ENCODE measurements at regions not wholly inside any gene's neighbourhood (a gene's known extent, or its start where the extent isn't known, plus 50 kb on each side); places are given as distances from the start of the nearest gene placed in this dataset.

DNA sequence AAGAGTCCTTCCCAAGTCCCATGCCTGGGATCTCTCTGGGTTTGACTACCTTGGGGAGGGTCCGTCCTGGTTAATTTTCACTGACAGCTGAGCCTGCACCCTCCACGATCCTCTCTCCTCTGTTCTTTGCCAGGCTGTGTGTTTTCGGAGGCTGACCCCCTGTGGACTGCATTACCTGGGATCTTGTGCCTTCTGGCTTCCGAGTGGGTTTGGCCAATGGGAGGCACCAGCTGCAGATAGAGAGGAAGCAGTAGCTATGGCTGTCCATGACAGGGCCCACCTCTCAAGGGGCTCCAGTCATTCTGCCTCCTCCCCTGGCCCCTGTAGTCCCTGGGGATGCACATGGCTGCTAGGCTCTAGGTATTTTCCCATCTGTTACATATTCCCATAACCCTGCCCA lies 285.0 kb downstream of the DMRT2 start:
- H3K27me3 ChIP-seq (ENCODE audit: insufficient read depth, low read length, poor library complexity), result no peaks in the 10 kb centered on the region
- TF ChIP-seq EZH2 (IDR thresholded peaks at IDR 0.05; ENCODE audit: borderline replicate concordance, low read depth, low read length, severe bottlenecking) (no peak), CTCF (IDR thresholded peaks at IDR 0.05; ENCODE audit: borderline replicate concordance, extremely low read depth, low read length, poor library complexity, severe bottlenecking) (no peak)
- no peak overlapping the region for H2AFZ ChIP-seq (ENCODE audit: low read depth, low read length)
- H3K36me3 ChIP-seq (ENCODE audit: insufficient read depth, low read length), result no peaks in the 10 kb centered on the region
- ATAC-seq (ENCODE audit: insufficient read depth, low read depth), result no peak
- no peaks in the 10 kb centered on the region for H3K9me3 ChIP-seq (ENCODE audit: insufficient read depth, low read length, severe bottlenecking)
- no peak overlapping the region for H3K27ac ChIP-seq (ENCODE audit: low read length)
- H4K20me1 ChIP-seq (ENCODE audit: insufficient read depth, low read length), result no peaks in the 10 kb centered on the region
- no peak for DNase-seq
- no peak overlapping the region for H3K9ac ChIP-seq (ENCODE audit: low read depth, low read length)
- H3K4me2 ChIP-seq (ENCODE audit: insufficient read depth, low read length), result no peak overlapping the region
- no peaks in the 10 kb centered on the region for H3K4me1 ChIP-seq (ENCODE audit: insufficient read depth, low read length)
- no peaks in the 10 kb centered on the region for H3K79me2 ChIP-seq (ENCODE audit: insufficient read depth, low read length)
- H3K4me3 ChIP-seq (ENCODE audit: low read depth in 1 of 2, low read length in 2 of 2), result no peak overlapping the region

GRCh38 chr9:1337169-1337568 lies 287.0 kb downstream of the DMRT2 start:
- no peaks in the 10 kb centered on the region for H3K79me2 ChIP-seq (ENCODE audit: insufficient read depth, low read length)
- no peak overlapping the region for H3K9ac ChIP-seq (ENCODE audit: low read depth, low read length)
- ATAC-seq (ENCODE audit: insufficient read depth, low read depth), result no peak
- H3K4me1 ChIP-seq (ENCODE audit: insufficient read depth, low read length), result no peaks in the 10 kb centered on the region
- H3K36me3 ChIP-seq (ENCODE audit: insufficient read depth, low read length), result no peaks in the 10 kb centered on the region
- no peak for TF ChIP-seq CTCF (IDR thresholded peaks at IDR 0.05; ENCODE audit: borderline replicate concordance, extremely low read depth, low read length, poor library complexity, severe bottlenecking)
- TF ChIP-seq EZH2 (IDR thresholded peaks at IDR 0.05; ENCODE audit: borderline replicate concordance, low read depth, low read length, severe bottlenecking), result no peak
- H4K20me1 ChIP-seq (ENCODE audit: insufficient read depth, low read length), result no peaks in the 10 kb centered on the region
- H3K27ac ChIP-seq (ENCODE audit: low read length), result no peak overlapping the region
- no peak overlapping the region for H2AFZ ChIP-seq (ENCODE audit: low read depth, low read length)
- no peak overlapping the region for H3K4me2 ChIP-seq (ENCODE audit: insufficient read depth, low read length)
- no peaks in the 10 kb centered on the region for H3K27me3 ChIP-seq (ENCODE audit: insufficient read depth, low read length, poor library complexity)
- DNase-seq, result no peak
- no peaks in the 10 kb centered on the region for H3K9me3 ChIP-seq (ENCODE audit: insufficient read depth, low read length, severe bottlenecking)
- no peak overlapping the region for H3K4me3 ChIP-seq (ENCODE audit: low read depth in 1 of 2, low read length in 2 of 2)

GRCh38 chr9:1340390-1340789 lies 290.2 kb downstream of the DMRT2 start:
- H3K4me3 ChIP-seq (ENCODE audit: low read depth in 1 of 2, low read length in 2 of 2), result no peak overlapping the region
- H3K27me3 ChIP-seq (ENCODE audit: insufficient read depth, low read length, poor library complexity), result no peaks in the 10 kb centered on the region
- H4K20me1 ChIP-seq (ENCODE audit: insufficient read depth, low read length), result no peaks in the 10 kb centered on the region
- DNase-seq, result no peak
- ATAC-seq (ENCODE audit: insufficient read depth, low read depth), result no peak
- H3K79me2 ChIP-seq (ENCODE audit: insufficient read depth, low read length), result no peaks in the 10 kb centered on the region
- H3K27ac ChIP-seq (ENCODE audit: low read length), result no peak overlapping the region
- H3K4me1 ChIP-seq (ENCODE audit: insufficient read depth, low read length), result no peaks in the 10 kb centered on the region
- H3K9ac ChIP-seq (ENCODE audit: low read depth, low read length), result no peak overlapping the region
- H3K36me3 ChIP-seq (ENCODE audit: insufficient read depth, low read length), result no peaks in the 10 kb centered on the region
- no peak overlapping the region for H2AFZ ChIP-seq (ENCODE audit: low read depth, low read length)
- no peak overlapping the region for H3K4me2 ChIP-seq (ENCODE audit: insufficient read depth, low read length)
- H3K9me3 ChIP-seq (ENCODE audit: insufficient read depth, low read length, severe bottlenecking), result no peaks in the 10 kb centered on the region
- TF ChIP-seq EZH2 (IDR thresholded peaks at IDR 0.05; ENCODE audit: borderline replicate concordance, low read depth, low read length, severe bottlenecking) (no peak), CTCF (IDR thresholded peaks at IDR 0.05; ENCODE audit: borderline replicate concordance, extremely low read depth, low read length, poor library complexity, severe bottlenecking) (no peak)

DNA sequence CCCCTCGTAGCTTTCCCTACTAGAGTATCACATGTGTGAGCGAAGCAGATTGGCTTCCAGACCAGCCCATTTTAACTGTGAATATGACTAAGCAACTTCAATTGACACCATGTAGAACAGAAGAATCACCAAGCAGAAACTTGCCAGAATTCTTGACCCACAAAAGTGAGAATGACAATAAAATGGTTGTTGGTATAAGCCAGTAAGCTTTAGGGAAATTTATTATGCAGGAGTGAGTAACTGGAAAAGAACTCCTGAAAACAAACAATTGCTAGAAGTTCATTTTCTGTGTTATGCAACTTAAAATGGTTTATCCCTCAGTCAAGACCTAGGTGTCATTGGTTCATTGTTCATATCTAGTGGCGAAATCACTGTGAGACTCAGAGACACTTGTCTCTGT lies 303.1 kb downstream of the DMRT2 start:
- H4K20me1 ChIP-seq (ENCODE audit: insufficient read depth, low read length), result no peaks in the 10 kb centered on the region
- H3K4me3 ChIP-seq (ENCODE audit: low read depth in 1 of 2, low read length in 2 of 2), result no peak overlapping the region
- H3K9me3 ChIP-seq (ENCODE audit: insufficient read depth, low read length, severe bottlenecking), result no peaks in the 10 kb centered on the region
- no peaks in the 10 kb centered on the region for H3K36me3 ChIP-seq (ENCODE audit: insufficient read depth, low read length)
- no peak overlapping the region for H2AFZ ChIP-seq (ENCODE audit: low read depth, low read length)
- DNase-seq (no peak), ATAC-seq (ENCODE audit: insufficient read depth, low read depth) (no peak)
- H3K79me2 ChIP-seq (ENCODE audit: insufficient read depth, low read length), result no peaks in the 10 kb centered on the region
- no peaks in the 10 kb centered on the region for H3K27me3 ChIP-seq (ENCODE audit: insufficient read depth, low read length, poor library complexity)
- no peak overlapping the region for H3K27ac ChIP-seq (ENCODE audit: low read length)
- no peaks in the 10 kb centered on the region for H3K4me1 ChIP-seq (ENCODE audit: insufficient read depth, low read length)
- TF ChIP-seq CTCF (IDR thresholded peaks at IDR 0.05; ENCODE audit: borderline replicate concordance, extremely low read depth, low read length, poor library complexity, severe bottlenecking), result no peak
- TF ChIP-seq EZH2 (IDR thresholded peaks at IDR 0.05; ENCODE audit: borderline replicate concordance, low read depth, low read length, severe bottlenecking), result no peak
- H3K9ac ChIP-seq (ENCODE audit: low read depth, low read length), result no peak overlapping the region
- no peak overlapping the region for H3K4me2 ChIP-seq (ENCODE audit: insufficient read depth, low read length)

Measured in DND-41 (cell line).